ENCODE measurements at regions not wholly inside any gene's neighbourhood (a gene's known extent, or its start where the extent isn't known, plus 50 kb on each side); places are given as distances from the start of the nearest gene placed in this dataset.

GRCh38 chr9:7293091-7293490 is 506.5 kb downstream of the DMAC1 start:
- TF ChIP-seq CTCF (IDR thresholded peaks at IDR 0.05; ENCODE audit: insufficient read depth, low read depth, low read length), result no peak
- Histone ChIP-seq H3K27me3 (ENCODE audit: control insufficient read depth, insufficient read depth, low read length) (no peaks in the 10 kb centered on the region; the same call in 1 of the 2 replicates), H3K36me3 (ENCODE audit: control insufficient read depth, insufficient read depth, low read length) (no peaks in the 10 kb centered on the region), H3K4me3 (ENCODE audit: low read depth, low read length) (no peak overlapping the region)
- DNase-seq (ENCODE audit: low read depth), result no peak
- ChIA-PET POLR2A (no interaction called here), CTCF (interaction anchor here (0.6 kb wide), 1 partner anchor 382 kb away, joined by 3 read pairs; no protein-coding TSS in a partner anchor)

GRCh38 chr9:7289773-7290172 is 509.8 kb downstream of the DMAC1 start:
- no peaks in the 10 kb centered on the region for H3K36me3 ChIP-seq (ENCODE audit: control insufficient read depth, insufficient read depth, low read length)
- TF ChIP-seq CTCF (IDR thresholded peaks at IDR 0.05; ENCODE audit: insufficient read depth, low read depth, low read length), result no peak
- no peaks in the 10 kb centered on the region for H3K27me3 ChIP-seq (ENCODE audit: control insufficient read depth, insufficient read depth, low read length)
- no peak overlapping the region for H3K4me3 ChIP-seq (ENCODE audit: low read depth, low read length)
- no peak for DNase-seq (ENCODE audit: low read depth)
- POLR2A ChIA-PET, result no interaction called here
- CTCF ChIA-PET, result no interaction called here

GRCh38 chr9:7287986-7288385 is 511.6 kb downstream of the DMAC1 start:
- no peak for DNase-seq (ENCODE audit: low read depth)
- H3K36me3 ChIP-seq (ENCODE audit: control insufficient read depth, insufficient read depth, low read length), result no peaks in the 10 kb centered on the region
- no peak overlapping the region for H3K4me3 ChIP-seq (ENCODE audit: low read depth, low read length)
- ChIA-PET CTCF (interaction anchor here (1.0 kb wide), 1 partner anchor 14 kb away, joined by 3 read pairs; no protein-coding TSS in a partner anchor), POLR2A (no interaction called here)
- TF ChIP-seq CTCF (IDR thresholded peaks at IDR 0.05; ENCODE audit: insufficient read depth, low read depth, low read length), result no peak
- no peaks in the 10 kb centered on the region; the same call in 1 of the 2 replicates for H3K27me3 ChIP-seq (ENCODE audit: control insufficient read depth, insufficient read depth, low read length)

GRCh38 chr9:7287065-7287464 is 512.5 kb downstream of the DMAC1 start:
- POLR2A ChIA-PET, result no interaction called here
- CTCF ChIA-PET, result no interaction called here
- no peak overlapping the region for H3K4me3 ChIP-seq (ENCODE audit: low read depth, low read length)
- no peak for DNase-seq (ENCODE audit: low read depth)
- H3K27me3 ChIP-seq (ENCODE audit: control insufficient read depth, insufficient read depth, low read length), result no peaks in the 10 kb centered on the region; the same call in 1 of the 2 replicates
- H3K36me3 ChIP-seq (ENCODE audit: control insufficient read depth, insufficient read depth, low read length), result no peaks in the 10 kb centered on the region
- TF ChIP-seq CTCF (IDR thresholded peaks at IDR 0.05; ENCODE audit: insufficient read depth, low read depth, low read length), result no peak

GRCh38 chr9:7286101-7286500 is 513.5 kb downstream of the DMAC1 start:
- Histone ChIP-seq H3K4me3 (ENCODE audit: low read depth, low read length) (no peak overlapping the region), H3K36me3 (ENCODE audit: control insufficient read depth, insufficient read depth, low read length) (no peaks in the 10 kb centered on the region), H3K27me3 (ENCODE audit: control insufficient read depth, insufficient read depth, low read length) (no peaks in the 10 kb centered on the region; the same call in 1 of the 2 replicates)
- CTCF ChIA-PET, result no interaction called here
- DNase-seq (ENCODE audit: low read depth), result no peak
- POLR2A ChIA-PET, result no interaction called here
- no peak for TF ChIP-seq CTCF (IDR thresholded peaks at IDR 0.05; ENCODE audit: insufficient read depth, low read depth, low read length)

All from BJ (cell line).